ENCODE measurements at regions not wholly inside any gene's neighbourhood (a gene's known extent, or its start where the extent isn't known, plus 50 kb on each side); places are given as distances from the start of the nearest gene placed in this dataset.
A peak's percentile ranks its signal among the peaks of the same experiment; 100 is the strongest.
"Not testable (repeated sequence)": the region's sequence is repeated elsewhere in the genome, so short reads cannot be mapped to it uniquely, and the experiment has no call there.

- DNase-seq (ENCODE audit: low spot score) = no peak
Observed at GRCh38 chr15:62889734-62890505, 152.6 kb upstream of the TPM1 start.

- DNase-seq (ENCODE audit: low spot score) = no peak
Observed at GRCh38 chr15:62894322-62895085, 148.0 kb upstream of the TPM1 start.

- no peak for DNase-seq (ENCODE audit: low spot score)
Observed at GRCh38 chr15:62895139-62895866, 147.2 kb upstream of the TPM1 start.

- DNase-seq (ENCODE audit: low spot score) = no peak
Observed at GRCh38 chr15:62895905-62896316, 146.6 kb upstream of the TPM1 start.

- no peak for DNase-seq (ENCODE audit: low spot score)
Observed at GRCh38 chr15:62896380-62896866, 146.1 kb upstream of the TPM1 start.

- DNase-seq (ENCODE audit: low spot score) = peak; percentile 76
Observed at GRCh38 chr15:62896969-62897486, 145.5 kb upstream of the TPM1 start.

- no peak for DNase-seq (ENCODE audit: low spot score)
Observed at GRCh38 chr15:62897634-62898033, 144.9 kb upstream of the TPM1 start.

GRCh38 chr15:62899090-62899493 lies 143.5 kb upstream of the TPM1 start:
- DNase-seq (ENCODE audit: low spot score) = no peak

- no peak for DNase-seq (ENCODE audit: low spot score)
Observed at GRCh38 chr15:62900071-62900802, 142.3 kb upstream of the TPM1 start.

GRCh38 chr15:62901087-62901486 lies 141.5 kb upstream of the TPM1 start:
- DNase-seq (ENCODE audit: low spot score) = no peak

GRCh38 chr15:62901909-62902546 lies 140.5 kb upstream of the TPM1 start:
- no peak for DNase-seq (ENCODE audit: low spot score)

- no peak for DNase-seq (ENCODE audit: low spot score)
Observed at GRCh38 chr15:62902821-62903220, 139.7 kb upstream of the TPM1 start.

GRCh38 chr15:62903437-62903836 lies 139.1 kb upstream of the TPM1 start:
- no peak for DNase-seq (ENCODE audit: low spot score)

GRCh38 chr15:62904041-62904910 lies 138.3 kb upstream of the TPM1 start:
- no peak for DNase-seq (ENCODE audit: low spot score)

GRCh38 chr15:62906627-62907026 lies 135.9 kb upstream of the TPM1 start:
- no peak for DNase-seq (ENCODE audit: low spot score)

GRCh38 chr15:62907275-62907674 lies 135.3 kb upstream of the TPM1 start:
- no peak for DNase-seq (ENCODE audit: low spot score)

- not testable (repeated sequence) for DNase-seq (ENCODE audit: low spot score)
Observed at GRCh38 chr15:62908341-62908740, 134.2 kb upstream of the TPM1 start.

- no peak for DNase-seq (ENCODE audit: low spot score)
Observed at GRCh38 chr15:62909257-62909656, 133.3 kb upstream of the TPM1 start.

- DNase-seq (ENCODE audit: low spot score) = no peak
Observed at GRCh38 chr15:62912282-62912681, 130.3 kb upstream of the TPM1 start.

- no peak for DNase-seq (ENCODE audit: low spot score)
Observed at GRCh38 chr15:62912808-62913207, 129.7 kb upstream of the TPM1 start.

All from COLO829 (cell line).